Naive thymus-derived CD8-positive, alpha-beta T cell (primary cell): ENCODE measurements at regions not wholly inside any gene's neighbourhood (a gene's known extent, or its start where the extent isn't known, plus 50 kb on each side); places are given as distances from the start of the nearest gene placed in this dataset.

Source experiments
- ATAC-seq, 2 donors: fragments of 150-1000 bp; cut with Tn5 transposase in 1 of 2; sonication (Bioruptor Pico), chemical (Tn5 transposase) in 1 of 2; 1 replicate in 1 of 2; 2 replicates in 1 of 2; pipeline ENCODE4 v1.10.0; 2021; ENCODE audit warnings: mild to moderate bottlenecking in 2 of 2, moderate library complexity in 2 of 2
- POLR2A ChIA-PET: fragments of 350-600 bp; sonication (Branson Sonifier 250); formaldehyde crosslinking; loops from one replicate; lab custom pipeline; 2021; ENCODE audit warnings: antibody characterized with exemption; lab: Charles Lee
- DNase-seq, 10 donors: peaks; one replicate each; pipeline versions ENCODE4 v3.0.0 to v3.0.0-alpha.2; 2020 to 2022
- H3K27ac Mint-ChIP-seq, 10 donors: one replicate each; pipeline ENCODE4 v1.8.0; 2020 to 2022; ENCODE audit warnings: mild to moderate bottlenecking in 10 of 10, mixed read lengths in 10 of 10, moderate library complexity in 4 of 10, inconsistent platforms in 1 of 10
- H3K27me3 Mint-ChIP-seq, 5 donors: one replicate each; pipeline ENCODE4 v1.8.0; 2021 to 2022; ENCODE audit warnings: mixed read lengths in 5 of 5
- H3K36me3 Mint-ChIP-seq, 3 donors: one replicate each; pipeline ENCODE4 v1.8.0; 2020 to 2022; ENCODE audit warnings: mixed read lengths in 3 of 3, mild to moderate bottlenecking in 2 of 3, inconsistent platforms in 1 of 3
- H3K4me1 Mint-ChIP-seq, 4 donors: one replicate each; pipeline ENCODE4 v1.8.0; 2021 to 2022; ENCODE audit warnings: mixed read lengths in 4 of 4
- H3K4me3 Mint-ChIP-seq, 10 donors: one replicate each; pipeline ENCODE4 v1.8.0; 2020 to 2022; ENCODE audit warnings: mild to moderate bottlenecking in 10 of 10, mixed read lengths in 10 of 10, moderate library complexity in 6 of 10, inconsistent platforms in 1 of 10
- H3K9me3 Mint-ChIP-seq, 9 donors: one replicate each; pipeline ENCODE4 v1.8.0; 2020 to 2022; ENCODE audit warnings: mixed read lengths in 9 of 9, mild to moderate bottlenecking in 3 of 9, inconsistent platforms in 1 of 9, moderate library complexity in 1 of 9

- Mint-ChIP-seq H3K36me3 (no peaks in the 10 kb centered on the region), H3K27ac (no peak overlapping the region), H3K4me1 (no peaks in the 10 kb centered on the region), H3K4me3 (no peak overlapping the region), H3K9me3 (no peaks in the 10 kb centered on the region), H3K27me3 (peaks cover 0 to 4% (median 1%) of the 10 kb centered on the region in 5 donors)
- DNase-seq (no peak), ATAC-seq (no peak)
- POLR2A ChIA-PET = no interaction called here
Measured at GRCh38 chr6:140245296-140246040, 871.0 kb upstream of the CITED2 start.

DNA sequence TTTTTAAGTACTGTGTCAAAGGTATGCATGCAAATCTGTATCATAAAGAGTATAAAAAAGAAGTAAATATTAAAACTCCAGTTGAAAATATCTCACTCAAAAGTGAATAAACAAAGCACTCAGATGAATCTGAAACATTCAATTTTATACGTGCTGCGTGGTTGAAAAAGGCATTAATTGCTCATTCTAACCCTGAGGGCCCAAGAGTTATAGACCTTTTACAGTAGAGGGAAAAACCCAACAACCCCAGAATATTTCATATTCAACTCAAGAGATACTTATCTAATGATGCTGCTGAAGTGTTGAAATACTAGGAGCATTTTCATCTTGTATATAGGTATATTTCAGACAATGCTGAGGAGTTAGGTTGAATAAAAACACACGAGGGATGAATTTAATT is 862.8 kb upstream of the CITED2 start:
- Mint-ChIP-seq H3K36me3 (no peaks in the 10 kb centered on the region), H3K4me1 (no peaks in the 10 kb centered on the region), H3K9me3 (peaks cover under 1 to 24% (median 9%) of the 10 kb centered on the region in 9 donors), H3K27ac (no peak overlapping the region), H3K4me3 (no peak overlapping the region), H3K27me3 (peaks cover 0 to 9% (median 0%) of the 10 kb centered on the region in 5 donors)
- ATAC-seq (no peak), DNase-seq (no peak)
- POLR2A ChIA-PET = no interaction called here

DNA sequence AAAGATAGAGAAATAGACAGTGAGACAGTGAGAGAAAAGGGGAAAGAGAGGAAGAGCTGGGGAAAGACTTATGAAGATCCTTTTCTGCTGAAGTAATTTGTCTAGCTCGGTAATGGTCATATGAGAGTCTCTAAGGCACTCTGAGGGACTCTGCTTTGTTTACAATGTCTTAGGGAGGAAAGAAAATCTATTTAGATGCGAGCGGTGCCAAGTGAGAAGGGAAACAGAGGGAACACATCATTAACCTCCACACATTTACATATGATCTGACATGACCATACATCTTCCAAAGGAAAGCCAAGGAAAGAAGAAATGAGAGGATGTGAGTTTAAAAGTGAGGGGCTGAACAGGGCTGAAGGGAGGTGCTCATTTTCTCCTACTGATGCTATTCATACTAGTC is 862.3 kb upstream of the CITED2 start:
- peaks cover 5 to 29% (median 12%) of the 10 kb centered on the region in 9 donors for H3K9me3 Mint-ChIP-seq
- POLR2A ChIA-PET = no interaction called here
- DNase-seq = no peak
- ATAC-seq = no peak
- H3K4me3 Mint-ChIP-seq = no peak overlapping the region
- no peaks in the 10 kb centered on the region for H3K36me3 Mint-ChIP-seq
- peaks cover 0 to 13% (median 0%) of the 10 kb centered on the region in 5 donors for H3K27me3 Mint-ChIP-seq
- H3K27ac Mint-ChIP-seq = no peak overlapping the region
- H3K4me1 Mint-ChIP-seq = no peaks in the 10 kb centered on the region

- POLR2A ChIA-PET = no interaction called here
Measured at GRCh38 chr6:140230282-140230681, 855.8 kb upstream of the CITED2 start.

DNA sequence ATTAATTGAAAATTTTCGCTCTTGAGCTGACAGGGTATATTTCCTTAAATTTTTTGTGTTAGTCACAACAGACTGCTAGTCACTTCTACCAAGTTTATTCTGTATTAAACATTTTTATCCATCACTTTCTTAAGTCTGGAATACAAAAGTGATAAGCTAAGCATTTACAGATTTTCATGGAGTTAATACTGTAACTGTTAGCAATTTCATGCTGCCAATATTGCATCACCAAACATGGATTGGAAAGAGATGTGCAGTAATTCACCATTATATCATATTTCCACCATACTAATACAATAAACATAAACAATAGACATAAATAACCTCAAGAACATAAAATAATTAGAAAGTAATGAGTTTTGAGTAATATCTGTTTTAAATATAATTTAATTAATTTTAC is 854.0 kb upstream of the CITED2 start:
- no peak for ATAC-seq
- Mint-ChIP-seq H3K36me3 (peaks cover 0 to 4% (median 0%) of the 10 kb centered on the region in 3 donors), H3K27ac (no peak overlapping the region), H3K4me3 (no peak overlapping the region), H3K27me3 (peaks cover 0 to 15% (median 6%) of the 10 kb centered on the region in 5 donors), H3K4me1 (no peaks in the 10 kb centered on the region), H3K9me3 (peaks cover 3 to 27% (median 14%) of the 10 kb centered on the region in 9 donors)
- POLR2A ChIA-PET = no interaction called here
- DNase-seq = no peak

More at GRCh38 chr6:140230282-140230681, 855.8 kb upstream of the CITED2 start:
- Mint-ChIP-seq H3K4me1 (no peaks in the 10 kb centered on the region), H3K27me3 (peaks cover 0 to 14% (median 4%) of the 10 kb centered on the region in 5 donors), H3K9me3 (peaks cover 7 to 39% (median 20%) of the 10 kb centered on the region in 9 donors), H3K4me3 (no peak overlapping the region), H3K27ac (no peak overlapping the region), H3K36me3 (peaks cover 0 to 4% (median 0%) of the 10 kb centered on the region in 3 donors)
- ATAC-seq (no peak), DNase-seq (no peak)

DNA sequence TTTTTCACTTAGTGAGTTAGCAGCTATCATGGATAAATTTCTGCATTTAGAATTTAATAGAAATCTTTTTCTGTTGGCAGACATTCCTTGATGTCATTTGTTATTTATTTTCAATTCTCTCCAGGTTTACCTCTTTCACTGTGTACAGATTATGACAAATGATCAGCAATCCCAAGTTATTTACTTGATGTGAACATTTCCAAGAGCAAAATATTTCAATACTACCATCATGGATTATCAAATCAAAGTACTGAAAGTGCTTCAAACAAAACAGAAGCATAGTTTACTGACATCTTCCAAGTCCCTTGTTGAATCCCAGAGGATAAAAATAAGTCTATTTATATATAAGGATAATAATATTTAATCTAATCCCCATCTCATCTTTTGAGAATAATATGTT is 852.2 kb upstream of the CITED2 start:
- POLR2A ChIA-PET = no interaction called here
- no peak for ATAC-seq
- Mint-ChIP-seq H3K4me3 (no peak overlapping the region), H3K27me3 (peaks cover 4 to 10% (median 7%) of the 10 kb centered on the region in 5 donors), H3K9me3 (peaks cover 2 to 11% (median 7%) of the 10 kb centered on the region in 9 donors), H3K36me3 (peaks cover 0 to 4% (median 0%) of the 10 kb centered on the region in 3 donors), H3K27ac (no peak overlapping the region), H3K4me1 (no peaks in the 10 kb centered on the region)
- DNase-seq = no peak

DNA sequence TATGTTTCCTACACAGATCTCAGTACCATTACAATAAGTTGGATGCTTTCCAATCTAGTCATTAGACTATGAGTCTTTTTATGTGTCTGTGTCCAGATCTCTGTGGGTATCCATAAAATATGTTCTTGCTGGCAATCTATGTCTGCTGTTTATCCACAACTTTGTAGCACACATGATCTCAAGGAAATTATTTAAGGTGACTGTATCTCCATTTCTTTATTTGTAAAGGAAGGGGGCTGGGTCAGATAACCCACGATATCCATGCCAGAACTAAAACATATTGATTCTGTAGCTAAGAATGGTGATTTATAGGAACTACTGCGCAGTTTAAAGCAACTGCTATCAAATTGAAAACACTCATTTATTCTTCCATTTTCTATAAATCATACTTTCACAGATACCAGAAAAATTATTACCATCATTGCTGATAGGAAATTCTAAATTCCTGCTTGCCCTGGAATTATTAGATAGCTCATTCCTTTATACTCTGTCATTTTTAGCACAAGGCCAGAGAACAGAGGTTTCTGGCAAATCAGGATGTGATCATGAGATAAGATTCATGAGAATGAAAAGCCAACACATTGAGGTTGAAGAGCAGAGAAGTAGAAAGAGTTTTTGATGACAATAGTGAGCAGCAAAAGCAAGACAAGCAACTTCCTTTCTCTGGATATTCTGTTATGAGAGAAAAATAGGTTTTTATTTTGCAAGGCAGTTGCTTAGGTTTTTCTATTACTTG is 851.4 kb upstream of the CITED2 start:
- no peaks in the 10 kb centered on the region for H3K4me1 Mint-ChIP-seq
- ATAC-seq = no peak
- peaks cover 0 to 7% (median 2%) of the 10 kb centered on the region in 9 donors for H3K9me3 Mint-ChIP-seq
- DNase-seq = no peak
- no peaks in the 10 kb centered on the region for H3K36me3 Mint-ChIP-seq
- POLR2A ChIA-PET = no interaction called here
- H3K27me3 Mint-ChIP-seq = peaks cover 4 to 14% (median 7%) of the 10 kb centered on the region in 5 donors
- H3K27ac Mint-ChIP-seq = no peak overlapping the region
- no peak overlapping the region for H3K4me3 Mint-ChIP-seq

DNA sequence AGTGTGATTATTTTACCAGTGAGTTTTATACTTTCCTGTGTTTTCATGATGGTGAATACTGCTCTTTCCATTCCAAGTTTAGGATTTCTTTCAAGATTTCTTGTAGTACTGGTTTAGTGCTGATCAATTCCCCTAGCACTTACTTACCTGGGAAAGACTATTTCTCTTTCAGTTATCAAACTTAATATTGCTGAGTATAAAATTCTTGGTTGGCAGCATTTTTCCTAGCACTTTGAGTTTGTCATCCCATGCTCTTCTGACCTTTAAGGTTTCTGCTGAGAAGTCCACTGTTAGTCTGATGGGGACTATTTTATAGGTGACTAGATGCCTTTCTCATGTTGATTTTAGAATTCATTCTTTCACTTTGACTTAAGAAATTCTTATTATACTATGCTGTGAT is 842.8 kb upstream of the CITED2 start:
- no peak overlapping the region for H3K4me3 Mint-ChIP-seq

GRCh38 chr6:140209775-140210174 is 835.3 kb upstream of the CITED2 start:
- Mint-ChIP-seq H3K4me1 (no peaks in the 10 kb centered on the region), H3K27ac (no peak overlapping the region), H3K36me3 (peaks cover 0 to 5% (median 0%) of the 10 kb centered on the region in 3 donors), H3K4me3 (no peak overlapping the region), H3K27me3 (peaks cover 0 to 7% (median 0%) of the 10 kb centered on the region in 5 donors), H3K9me3 (peaks cover 0 to 11% (median 0%) of the 10 kb centered on the region in 9 donors)
- no peak for DNase-seq
- no peak for ATAC-seq
- POLR2A ChIA-PET = no interaction called here

More for the DNA sequence above, 842.8 kb upstream of the CITED2 start:
- DNase-seq (no peak), ATAC-seq (no peak)
- Mint-ChIP-seq H3K27me3 (peaks cover 0 to 11% (median 0%) of the 10 kb centered on the region in 5 donors), H3K4me1 (no peaks in the 10 kb centered on the region), H3K36me3 (peaks cover 0 to 24% (median 6%) of the 10 kb centered on the region in 3 donors), H3K9me3 (peaks cover 8 to 44% (median 26%) of the 10 kb centered on the region in 9 donors), H3K27ac (no peak overlapping the region)
- POLR2A ChIA-PET = no interaction called here

- no peak overlapping the region for H3K4me3 Mint-ChIP-seq
- H3K27me3 Mint-ChIP-seq = peaks cover 0 to 7% (median 0%) of the 10 kb centered on the region in 5 donors
Measured at GRCh38 chr6:140208286-140208685, 833.8 kb upstream of the CITED2 start.

GRCh38 chr6:140205795-140206593 is 831.5 kb upstream of the CITED2 start:
- DNase-seq (no peak), ATAC-seq (no peak)
- H3K4me1 Mint-ChIP-seq = no peaks in the 10 kb centered on the region
- POLR2A ChIA-PET = no interaction called here
- peaks cover 0 to 4% (median 0%) of the 10 kb centered on the region in 5 donors for H3K27me3 Mint-ChIP-seq
- H3K27ac Mint-ChIP-seq = no peak overlapping the region
- H3K4me3 Mint-ChIP-seq = no peak overlapping the region
- peaks cover 0 to 2% (median 0%) of the 10 kb centered on the region in 9 donors for H3K9me3 Mint-ChIP-seq
- no peaks in the 10 kb centered on the region for H3K36me3 Mint-ChIP-seq

More at GRCh38 chr6:140208286-140208685, 833.8 kb upstream of the CITED2 start:
- DNase-seq (no peak), ATAC-seq (no peak)
- no peak overlapping the region for H3K27ac Mint-ChIP-seq
- POLR2A ChIA-PET = no interaction called here
- H3K9me3 Mint-ChIP-seq = peaks cover 0 to 4% (median 0%) of the 10 kb centered on the region in 9 donors
- no peaks in the 10 kb centered on the region for H3K36me3 Mint-ChIP-seq
- H3K4me1 Mint-ChIP-seq = no peaks in the 10 kb centered on the region

DNA sequence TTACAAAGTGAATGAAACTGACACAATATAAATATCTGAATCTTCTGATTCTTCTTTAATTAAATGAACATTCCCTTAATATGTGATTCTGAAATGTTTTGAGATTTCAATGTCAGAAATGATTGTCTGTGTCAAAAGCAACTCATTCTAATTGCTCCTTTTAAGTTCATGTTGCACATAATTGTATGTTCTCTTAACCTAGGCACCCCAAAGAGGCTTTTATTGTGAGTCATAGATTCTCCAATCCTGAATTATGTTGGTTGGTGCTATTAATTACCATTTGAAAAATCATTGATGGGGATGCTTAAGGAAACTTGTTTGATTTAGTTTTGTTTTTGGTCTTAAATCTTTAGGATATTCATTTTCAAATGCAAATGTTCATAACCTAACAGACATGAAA is 829.7 kb upstream of the CITED2 start:
- DNase-seq (no peak), ATAC-seq (no peak)
- Mint-ChIP-seq H3K4me1 (no peaks in the 10 kb centered on the region), H3K36me3 (no peaks in the 10 kb centered on the region), H3K27ac (no peak overlapping the region), H3K9me3 (peaks cover 0 to 2% (median 0%) of the 10 kb centered on the region in 9 donors), H3K4me3 (no peak overlapping the region), H3K27me3 (peaks cover 0 to 4% (median 0%) of the 10 kb centered on the region in 5 donors)
- POLR2A ChIA-PET = no interaction called here
